ENCODE measurements at regions not wholly inside any gene's neighbourhood (a gene's known extent, or its start where the extent isn't known, plus 50 kb on each side); places are given as distances from the start of the nearest gene placed in this dataset.
A peak's percentile ranks its signal among the peaks of the same experiment; 100 is the strongest.

- TF ChIP-seq SP2 (CRISPR knock-in tag; IDR thresholded peaks at IDR 0.05) = no peak
- TF ChIP-seq IKZF1 (IDR thresholded peaks at IDR 0.05) = no peak
- TF ChIP-seq PAF1 (CRISPR knock-in tag; IDR thresholded peaks at IDR 0.05) = no peak
- no peak for TF ChIP-seq TCF7L2 (IDR thresholded peaks at IDR 0.05; ENCODE audit: low read depth, low read length)
- 0 out of 2 replicates have a peak, but pooled peaks have one; percentile 23 for TF ChIP-seq FOXA3 (CRISPR knock-in tag; IDR thresholded peaks at IDR 0.05)
- peak; percentile 34; the same call in 1 of the 2 replicates for TF ChIP-seq ZSCAN5A (CRISPR knock-in tag; IDR thresholded peaks at IDR 0.05; ENCODE audit: borderline replicate concordance)
- TF ChIP-seq NCOA2 (CRISPR knock-in tag; IDR thresholded peaks at IDR 0.05) = peak; percentile 24; the same call in 1 of the 2 replicates
- TF ChIP-seq ZBTB1 (CRISPR knock-in tag; IDR thresholded peaks at IDR 0.05; ENCODE audit: borderline replicate concordance) = no peak
- TF ChIP-seq SALL1 (CRISPR knock-in tag; IDR thresholded peaks at IDR 0.05) = 0 out of 2 replicates have a peak, but pooled peaks have one; percentile 37
- TF ChIP-seq MXI1 (IDR thresholded peaks at IDR 0.05; ENCODE audit: borderline replicate concordance, low read depth, low read length) = no peak
- TF ChIP-seq DZIP1 (CRISPR knock-in tag; IDR thresholded peaks at IDR 0.05) = no peak
- TF ChIP-seq HNF4A (CRISPR knock-in tag; IDR thresholded peaks at IDR 0.05) = peak; percentile 83
- TF ChIP-seq MAFF (IDR thresholded peaks at IDR 0.05; ENCODE audit: low read depth, low read length) = no peak
- no peak for TF ChIP-seq IRX3 (CRISPR knock-in tag; IDR thresholded peaks at IDR 0.05; ENCODE audit: borderline replicate concordance, low read depth)
- TF ChIP-seq TFDP2 (CRISPR knock-in tag; IDR thresholded peaks at IDR 0.05) = no peak
- TF ChIP-seq ZZZ3 (CRISPR knock-in tag; IDR thresholded peaks at IDR 0.05; ENCODE audit: borderline replicate concordance) = no peak
- TF ChIP-seq ZBTB25 (CRISPR knock-in tag; IDR thresholded peaks at IDR 0.05) = no peak
- no peak for TF ChIP-seq JDP2 (CRISPR knock-in tag; IDR thresholded peaks at IDR 0.05; ENCODE audit: borderline replicate concordance)
- no peak for TF ChIP-seq ZSCAN29 (CRISPR knock-in tag; conservative IDR thresholded peaks at IDR 0.05)
- TF ChIP-seq ZNF790 (CRISPR knock-in tag; IDR thresholded peaks at IDR 0.05; ENCODE audit: borderline replicate concordance) = no peak
- no peak for TF ChIP-seq NFE2L1 (CRISPR knock-in tag; IDR thresholded peaks at IDR 0.05; ENCODE audit: borderline replicate concordance)
- TF ChIP-seq PRDM4 (CRISPR knock-in tag; IDR thresholded peaks at IDR 0.05; ENCODE audit: borderline replicate concordance) = no peak
Observed at GRCh38 chr6:48213076-48213788, 102.2 kb upstream of the PTCHD4 start (continued).
